Hepatocyte (in vitro differentiated cells): ENCODE measurements at regions not wholly inside any gene's neighbourhood (a gene's known extent, or its start where the extent isn't known, plus 50 kb on each side); places are given as distances from the start of the nearest gene placed in this dataset.

Source experiments
- CTCF ChIP-seq: fragments of 200-600 bp; sonication (generic); IDR thresholded peaks from 2 replicates; pipeline ENCODE4 v1.5.1; 2016; ENCODE audit warnings: antibody characterized with exemption, mild to moderate bottlenecking; ENCODE audit not compliant: poor library complexity
- EZH2 ChIP-seq: fragments of 200-600 bp; sonication (generic); IDR thresholded peaks from 2 replicates; pipeline ENCODE4 v1.6.1; 2016; ENCODE audit warnings: antibody characterized with exemption, mild to moderate bottlenecking, borderline replicate concordance

DNA sequence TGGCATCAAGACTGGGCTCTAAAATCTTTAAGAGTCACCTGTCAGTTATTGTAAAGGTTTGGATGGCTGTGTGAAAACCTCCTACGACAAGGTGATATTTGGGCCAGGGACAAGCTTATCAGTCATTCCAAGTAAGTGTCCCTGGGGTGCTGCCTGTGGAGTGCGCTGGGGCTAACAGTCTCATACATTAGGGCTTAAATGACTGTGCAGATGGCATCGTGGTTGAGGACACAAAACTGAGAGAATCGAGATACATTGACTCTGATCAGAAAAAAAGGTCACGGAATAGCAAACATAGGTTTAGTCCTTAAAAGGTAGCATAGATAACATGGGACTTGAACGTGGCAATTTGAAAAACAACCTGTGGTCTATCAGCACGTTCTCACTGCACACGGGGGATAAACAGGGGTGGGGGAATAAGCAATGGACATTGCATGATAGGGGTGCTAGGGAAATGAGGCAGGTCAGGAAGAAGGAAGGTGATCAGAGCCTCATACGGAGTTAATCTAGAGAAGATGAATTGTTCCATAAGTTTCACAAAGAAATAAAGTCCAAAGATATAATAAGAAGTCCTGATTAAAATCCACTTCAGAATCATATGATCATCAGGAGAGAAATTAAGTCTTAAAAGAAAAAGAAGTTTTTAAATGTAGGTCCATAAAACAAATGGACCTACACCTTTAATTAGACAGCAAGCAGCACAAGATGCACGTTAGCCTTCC, 100.3 kb downstream of the DAD1 start:
- TF ChIP-seq EZH2 (no peak), CTCF (no peak)
